SHP77 (cell line): ENCODE measurements at regions not wholly inside any gene's neighbourhood (a gene's known extent, or its start where the extent isn't known, plus 50 kb on each side); places are given as distances from the start of the nearest gene placed in this dataset.

Source experiments
- DNase-seq, 2 experiments: peaks; one replicate each; lab custom pipeline; 2025; lab: John Stamatoyannopoulos, UW

DNA sequence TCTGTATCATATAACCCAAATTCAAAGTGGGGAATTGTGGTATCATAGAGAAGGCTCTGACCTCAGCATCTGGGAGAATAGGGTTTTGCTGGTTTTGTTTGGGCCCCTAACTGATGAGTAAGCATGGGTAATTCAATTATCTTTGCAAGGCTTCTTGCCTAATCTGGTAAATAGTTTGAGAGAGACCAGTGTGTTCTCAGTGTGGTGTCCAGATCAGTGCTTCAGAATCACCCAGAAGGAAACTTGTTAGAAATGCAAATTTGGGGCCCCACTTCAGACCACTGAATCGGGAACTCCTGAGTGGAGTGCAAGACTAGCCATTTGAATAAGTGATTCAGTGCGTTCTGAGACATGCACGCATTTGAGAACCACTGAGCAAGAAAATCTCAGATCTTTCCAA, 282.7 kb downstream of the EPHA4 start:
- no peak for DNase-seq

DNA sequence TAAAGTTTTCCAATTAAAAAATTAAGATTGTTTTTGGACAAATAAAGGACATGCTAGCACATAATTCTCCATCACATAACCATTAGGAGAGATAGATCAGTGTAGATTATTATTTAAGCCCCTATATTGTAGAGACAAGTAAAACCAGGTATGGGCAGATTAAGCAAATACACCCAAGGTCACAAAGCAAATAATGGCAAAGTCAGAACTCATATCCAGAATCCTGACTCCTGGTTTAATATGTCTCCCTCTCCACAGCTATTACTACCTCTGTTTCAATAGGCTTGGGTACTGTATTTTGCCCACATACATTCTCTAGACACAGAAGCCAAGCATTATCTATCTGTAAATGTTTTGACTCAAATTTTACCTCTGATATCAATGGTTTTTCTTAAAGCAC, 282.3 kb downstream of the EPHA4 start:
- no peak for DNase-seq

DNA sequence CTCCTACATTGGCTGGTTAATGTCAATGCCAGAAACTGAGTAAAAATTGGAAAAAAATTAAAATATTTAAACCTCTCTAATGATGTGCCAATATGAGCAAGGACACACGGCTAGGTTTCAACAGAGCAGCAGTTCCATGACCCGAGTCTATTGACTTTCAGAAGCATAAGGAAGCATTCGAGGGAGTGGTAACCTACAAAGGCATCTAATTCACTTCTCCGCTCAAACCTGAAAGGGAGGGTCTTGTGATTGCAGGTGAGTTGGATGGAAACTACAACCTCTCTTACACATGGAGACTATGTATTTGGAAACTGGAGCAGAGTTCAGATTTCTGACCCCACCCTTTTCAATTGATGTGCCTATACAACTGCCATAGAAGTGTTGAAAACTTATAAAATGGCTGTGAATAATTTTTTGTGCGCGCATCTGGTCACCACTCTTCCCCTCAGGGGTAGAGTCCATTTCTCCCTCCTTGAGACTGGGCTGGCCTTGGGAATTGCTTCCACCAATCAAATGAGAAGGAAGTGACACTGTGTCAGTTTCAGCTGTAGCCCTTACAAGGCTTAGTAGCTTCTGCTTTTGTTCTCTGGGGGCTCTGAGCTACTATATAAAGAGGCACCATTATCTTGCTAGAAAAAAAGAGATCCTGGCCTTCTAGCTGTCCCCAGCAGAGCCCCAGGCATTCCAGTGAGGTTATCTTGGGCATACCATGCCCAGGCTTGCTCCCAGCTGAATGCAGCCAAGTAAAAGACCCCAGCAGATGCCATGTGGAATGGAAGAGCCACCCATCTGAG, 278.0 kb downstream of the EPHA4 start:
- no peak for DNase-seq

DNA sequence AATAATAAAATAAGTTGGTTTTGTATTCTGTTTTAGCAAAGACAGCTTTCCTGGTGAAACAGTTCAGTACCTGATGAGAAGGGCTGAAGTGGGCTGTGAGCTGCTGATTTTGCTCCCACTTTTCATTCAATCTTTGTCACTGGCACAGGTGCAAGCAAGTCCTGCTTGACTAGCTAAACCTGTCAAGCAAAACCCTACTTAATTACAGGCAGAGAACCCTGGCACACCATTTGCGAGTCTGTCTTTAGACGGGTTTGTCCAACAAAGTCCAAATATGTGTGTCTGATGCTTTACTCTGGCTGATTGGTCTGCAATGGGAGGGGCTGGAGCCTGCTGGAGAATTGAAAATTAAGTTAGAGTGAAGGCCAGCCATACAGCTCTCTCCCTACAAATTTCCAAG, 267.2 kb downstream of the EPHA4 start:
- no peak for DNase-seq

DNA sequence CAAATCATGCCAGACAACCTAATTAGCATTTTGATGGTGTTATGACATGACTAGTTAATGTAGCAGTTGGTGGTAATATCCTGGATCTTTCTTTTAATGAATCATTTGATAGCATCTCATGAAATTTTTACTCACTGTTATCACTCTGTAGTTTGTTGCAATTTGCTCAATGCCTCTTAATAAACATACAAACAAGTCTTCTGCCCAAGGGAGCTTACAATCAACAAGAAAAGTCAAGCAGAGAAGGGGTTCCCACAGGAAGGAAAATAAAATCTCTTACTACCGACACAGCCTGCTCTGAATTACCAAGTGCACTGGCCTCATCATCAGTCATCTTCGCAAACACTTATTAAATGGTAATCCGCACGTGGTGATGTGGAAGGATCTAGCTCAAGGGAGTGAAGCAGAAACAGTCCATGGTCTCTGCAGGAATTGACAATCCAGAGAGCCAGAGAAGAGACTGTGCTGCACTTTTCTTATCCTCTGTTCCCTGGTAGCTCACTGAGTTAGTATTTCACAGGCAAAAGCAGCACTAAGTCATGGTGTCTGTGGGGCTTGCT, 263.5 kb downstream of the EPHA4 start:
- no peak for DNase-seq

DNA sequence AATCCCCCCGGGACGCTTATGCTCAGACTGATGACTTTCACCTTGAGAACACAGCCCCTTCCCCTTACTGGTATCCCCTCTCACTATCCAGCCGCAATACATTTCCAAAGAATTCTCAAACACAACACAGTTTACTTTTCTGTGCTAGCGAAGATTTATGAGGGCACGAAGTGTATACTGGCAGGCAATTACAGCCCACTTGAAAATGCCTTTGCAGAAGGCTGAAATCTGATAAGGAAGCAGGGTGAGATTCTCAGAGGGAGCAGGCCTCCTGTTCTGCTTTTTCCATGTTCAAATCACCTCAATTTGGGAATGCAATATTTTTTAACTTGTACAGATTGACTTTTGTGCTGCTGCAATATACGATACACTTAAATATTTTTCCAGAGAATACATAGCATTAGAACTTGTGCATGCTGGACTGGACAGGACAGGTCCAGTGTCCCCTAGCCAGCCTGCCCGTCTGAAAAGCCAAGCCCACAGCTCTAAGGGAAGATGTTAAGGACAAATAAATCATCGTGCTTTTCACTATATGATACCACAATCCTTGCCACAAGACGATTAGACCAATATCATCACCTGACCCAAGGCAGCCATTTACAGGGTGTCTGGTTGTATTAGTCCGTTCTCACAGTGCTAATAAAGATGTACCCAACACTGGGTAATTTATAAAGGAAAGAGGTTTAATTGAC, 262.1 kb downstream of the EPHA4 start:
- DNase-seq, result no peak

DNA sequence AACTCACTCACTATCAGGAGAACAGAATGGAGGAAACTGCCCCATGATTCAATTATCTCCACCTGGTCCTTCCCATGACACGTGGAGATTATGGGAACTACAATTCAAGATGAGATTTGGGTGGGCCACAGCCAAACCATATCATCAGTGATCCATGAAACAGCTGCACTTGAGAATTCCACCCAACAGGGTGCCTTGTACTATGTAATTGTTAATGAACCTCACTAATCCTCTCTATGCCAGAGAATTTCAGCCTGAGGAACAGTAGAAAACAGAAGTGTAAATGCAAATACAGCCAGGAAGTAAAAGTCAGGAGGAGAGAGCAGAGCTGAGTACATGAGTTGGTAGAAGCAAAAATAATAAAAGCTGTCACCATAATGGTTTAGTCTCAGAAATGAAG, 261.4 kb downstream of the EPHA4 start:
- no peak for DNase-seq

DNA sequence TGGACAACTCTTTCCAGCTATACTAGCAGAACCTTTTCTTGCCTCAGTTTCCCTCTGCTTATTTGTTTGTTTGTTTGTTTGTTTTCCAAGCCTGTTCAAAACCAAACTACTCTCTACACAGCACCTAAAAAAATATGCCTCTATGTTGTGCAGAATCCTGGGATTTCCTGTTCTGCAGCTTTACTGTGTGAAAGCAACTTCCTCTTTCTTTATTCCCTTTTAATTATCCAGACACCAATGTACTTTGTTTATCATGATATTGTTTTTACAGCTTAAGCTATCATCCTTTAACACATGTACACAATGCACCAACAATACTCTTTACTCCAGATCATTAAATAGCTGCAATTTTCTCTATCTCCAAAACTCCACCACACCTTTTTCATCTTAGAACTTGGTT, 259.5 kb downstream of the EPHA4 start:
- no peak for DNase-seq

DNA sequence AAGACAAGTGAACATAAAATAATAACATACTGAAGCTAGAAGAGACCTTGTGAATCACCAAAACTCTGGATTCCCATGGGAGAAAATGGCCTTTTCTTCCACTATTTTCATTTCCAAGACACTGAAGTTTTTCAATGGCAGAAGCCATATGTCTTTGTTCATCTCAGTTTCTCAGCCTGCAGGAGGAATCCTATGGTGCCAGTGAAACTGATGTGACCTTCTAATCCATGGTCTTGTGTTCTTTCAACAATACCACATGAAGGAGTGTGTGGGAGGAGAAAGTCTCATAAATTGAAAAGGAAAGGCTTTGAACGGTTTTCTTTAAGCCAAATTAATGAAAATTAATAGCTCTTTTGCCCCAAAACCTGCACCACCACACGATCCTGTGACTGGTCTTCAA, 257.3 kb downstream of the EPHA4 start:
- no peak for DNase-seq

DNA sequence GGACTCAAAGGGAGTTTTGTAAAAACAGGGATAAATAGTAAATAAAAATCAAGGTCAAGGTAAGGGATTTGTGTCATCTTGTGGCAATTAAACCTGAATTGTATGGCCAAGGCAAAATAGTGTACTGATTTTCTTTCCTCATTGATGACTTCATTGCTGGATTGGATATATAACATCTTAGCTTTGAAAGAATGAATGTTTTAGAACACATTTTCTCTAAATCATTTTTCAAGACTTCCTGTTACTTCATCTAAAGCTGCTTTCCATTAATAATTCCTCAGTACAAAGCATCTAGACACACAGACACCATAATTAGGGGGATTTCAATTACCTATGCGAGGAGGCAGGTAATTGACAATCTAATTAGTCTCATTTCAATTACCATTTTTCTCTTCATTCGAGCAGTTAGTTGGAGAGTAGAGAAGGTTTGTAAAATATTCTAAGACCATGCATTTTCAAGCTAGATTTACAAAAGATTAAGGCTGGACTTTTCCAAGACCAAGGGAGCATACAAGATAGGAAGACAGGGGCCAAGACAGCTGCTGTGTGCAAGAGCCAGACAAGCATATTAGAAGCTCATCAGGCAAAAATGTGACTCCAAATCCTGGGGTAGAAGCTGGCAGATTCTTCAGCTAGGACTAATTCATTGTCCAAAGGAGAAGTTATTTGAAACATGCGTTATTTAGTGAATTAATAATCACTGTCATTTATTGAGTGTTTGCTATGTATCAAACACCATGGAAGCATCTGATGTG, 253.6 kb downstream of the EPHA4 start:
- DNase-seq, result no peak

DNA sequence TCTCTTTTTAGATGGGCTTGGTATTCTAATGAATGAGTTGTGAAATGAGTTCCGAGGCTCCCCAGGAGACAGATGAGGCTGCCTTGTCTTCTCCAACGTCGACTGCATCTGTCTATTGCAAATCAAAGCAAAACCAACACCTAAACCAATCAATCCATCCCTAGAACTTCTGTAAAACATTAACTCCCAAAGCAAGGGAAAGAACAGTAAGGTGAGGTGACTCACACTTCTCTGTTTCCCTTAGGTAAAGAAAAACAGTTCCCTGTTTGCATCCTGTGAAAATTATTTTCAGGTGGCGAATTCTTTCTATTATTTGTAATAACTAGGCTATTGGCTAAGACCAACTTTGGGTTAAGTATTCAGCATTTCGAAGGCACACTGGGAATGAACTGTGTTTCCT, 249.4 kb downstream of the EPHA4 start:
- no peak for DNase-seq

DNA sequence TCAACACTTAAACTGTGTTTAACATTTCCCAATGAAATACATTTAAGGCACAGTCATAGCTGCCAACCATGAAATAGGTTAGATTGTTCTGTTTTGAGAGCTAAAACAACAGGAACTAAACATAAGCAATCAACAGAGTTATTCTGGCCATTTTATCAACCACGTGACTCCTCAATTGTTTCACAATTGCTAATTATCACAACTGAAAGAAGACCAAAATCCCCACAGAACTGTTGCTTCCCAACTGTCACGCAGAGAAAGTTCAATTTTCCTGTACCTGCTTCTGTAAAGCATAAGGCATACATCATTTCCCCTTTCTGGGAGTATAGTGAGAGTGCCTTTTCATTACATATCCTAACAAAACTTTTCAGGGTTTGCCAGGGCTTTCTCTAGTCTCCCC, 248.6 kb downstream of the EPHA4 start:
- no peak for DNase-seq

DNA sequence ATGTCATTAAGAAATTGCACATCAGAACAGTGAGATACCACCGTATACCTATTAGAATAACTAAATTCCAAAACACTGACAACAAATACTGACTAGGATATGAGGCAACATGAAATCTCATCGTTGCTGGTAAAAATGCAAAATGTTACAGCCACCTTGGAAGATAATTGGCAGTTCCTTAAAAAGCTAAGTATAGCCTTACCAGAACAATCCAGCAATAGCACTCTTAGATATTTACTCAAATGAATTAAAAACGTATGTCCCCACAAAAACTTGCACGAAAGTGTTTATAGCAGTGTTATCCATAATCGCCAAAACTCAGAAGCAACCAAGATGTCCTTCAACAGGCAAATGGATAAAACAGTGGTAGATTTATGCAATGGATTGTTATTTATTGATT, 241.7 kb downstream of the EPHA4 start:
- no peak for DNase-seq

DNA sequence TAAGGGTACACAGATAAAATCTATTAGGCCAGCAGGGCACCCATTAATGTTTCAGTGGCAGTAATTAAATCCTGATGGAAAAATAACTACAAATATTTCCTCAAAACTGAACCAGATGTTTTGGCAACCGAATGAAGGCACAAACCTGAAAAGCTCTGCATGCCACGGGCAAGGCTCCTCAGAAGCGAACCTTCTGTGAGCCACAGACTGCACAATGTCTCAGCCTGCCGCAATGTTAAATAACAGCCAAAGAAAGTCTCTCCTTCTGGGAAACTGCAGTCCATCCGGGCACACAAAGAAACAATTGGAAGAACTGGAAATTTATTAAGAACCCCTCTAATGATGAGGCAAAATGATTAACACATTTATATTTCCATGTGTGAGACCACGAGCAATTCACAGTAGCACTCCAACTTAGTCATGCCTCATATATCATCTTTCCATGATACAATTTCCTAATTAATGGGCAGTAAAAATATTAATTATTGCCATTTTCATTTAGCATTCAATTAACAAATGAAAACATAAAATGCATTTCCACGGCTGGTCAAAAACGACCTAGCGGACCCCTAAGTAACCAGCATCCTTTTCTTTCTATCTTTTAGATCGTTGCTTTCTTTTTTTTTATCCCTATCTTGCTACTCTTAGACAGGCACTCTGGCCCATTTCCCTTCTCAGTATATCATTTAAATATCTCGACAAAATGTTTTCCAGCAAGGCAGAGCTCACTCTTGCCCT, 237.5 kb downstream of the EPHA4 start:
- no peak for DNase-seq

DNA sequence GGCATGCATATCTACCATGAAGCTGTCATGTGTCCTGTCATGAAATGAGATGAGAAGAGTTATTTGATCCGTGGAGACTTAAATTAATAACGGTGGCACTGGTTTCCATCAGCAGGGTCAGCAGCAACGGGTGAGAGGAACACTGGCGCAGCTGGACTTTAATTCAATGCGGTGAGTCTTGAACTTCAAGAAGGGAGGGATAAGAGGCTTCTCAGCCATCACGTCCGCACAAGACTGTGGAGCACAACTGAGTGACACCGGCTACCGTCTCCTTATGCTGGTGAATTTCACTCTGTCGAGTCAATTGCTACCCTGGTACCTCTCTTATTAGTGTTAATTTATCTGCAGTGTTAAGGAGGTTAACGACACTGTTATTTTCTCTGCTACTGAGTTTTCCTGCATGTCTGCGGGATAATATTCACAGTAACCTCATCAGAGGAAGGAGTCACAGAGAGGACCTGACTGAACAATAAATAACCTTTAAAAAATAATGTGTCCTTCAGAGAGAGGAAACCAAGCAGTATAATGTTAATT, 236.8 kb downstream of the EPHA4 start:
- no peak for DNase-seq

DNA sequence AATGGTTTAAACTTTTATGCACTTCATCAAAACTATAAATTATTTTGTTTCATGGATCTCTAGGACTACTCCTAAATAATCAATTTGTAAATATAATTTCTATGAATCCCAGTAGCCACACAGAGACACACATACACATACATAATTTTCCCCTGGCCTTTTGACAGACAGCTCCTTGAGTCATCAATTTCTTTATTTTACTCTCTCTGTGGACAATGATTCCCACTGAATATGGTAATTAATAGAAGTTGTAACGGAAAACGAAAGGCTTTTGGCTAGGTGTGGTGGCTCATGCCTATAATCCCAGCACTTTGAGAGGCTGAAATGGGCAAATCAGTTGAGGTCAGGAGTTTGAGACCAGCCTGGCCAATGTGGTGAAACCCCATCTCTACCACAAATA, 235.1 kb downstream of the EPHA4 start:
- DNase-seq, result no peak

DNA sequence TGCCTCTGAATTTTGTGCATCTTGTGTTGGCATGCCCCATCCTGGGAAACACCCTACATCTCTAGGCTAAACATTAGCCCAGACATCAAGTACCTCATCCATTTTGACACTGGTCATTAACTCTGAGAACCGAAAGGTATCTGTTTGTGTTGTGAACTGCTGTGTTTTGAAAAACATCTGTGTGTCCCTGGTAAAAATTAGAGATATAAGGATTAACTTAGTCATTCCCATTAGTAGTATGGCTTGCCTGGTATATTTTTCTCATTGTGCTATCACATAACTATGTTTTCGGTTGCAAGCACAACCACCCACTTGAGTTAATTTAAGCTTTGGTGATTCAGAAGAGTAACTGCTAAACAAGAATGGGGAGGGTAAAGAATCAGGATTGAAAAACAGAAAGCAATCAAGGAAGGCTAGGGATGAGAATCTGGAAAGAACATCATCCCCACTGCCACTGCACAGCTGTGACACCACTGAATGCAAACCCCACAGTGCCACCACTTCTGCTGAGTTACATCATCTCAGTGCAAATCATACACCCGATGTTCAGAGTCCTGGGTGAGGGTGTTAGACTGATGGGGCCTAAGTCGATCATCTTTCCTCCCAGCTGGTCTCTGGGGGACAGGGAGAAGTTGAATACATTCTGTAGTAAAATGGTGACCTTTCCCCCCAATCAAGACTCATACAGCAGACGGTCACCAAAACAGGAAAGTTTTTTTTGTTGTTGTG, 234.0 kb downstream of the EPHA4 start:
- no peak for DNase-seq

DNA sequence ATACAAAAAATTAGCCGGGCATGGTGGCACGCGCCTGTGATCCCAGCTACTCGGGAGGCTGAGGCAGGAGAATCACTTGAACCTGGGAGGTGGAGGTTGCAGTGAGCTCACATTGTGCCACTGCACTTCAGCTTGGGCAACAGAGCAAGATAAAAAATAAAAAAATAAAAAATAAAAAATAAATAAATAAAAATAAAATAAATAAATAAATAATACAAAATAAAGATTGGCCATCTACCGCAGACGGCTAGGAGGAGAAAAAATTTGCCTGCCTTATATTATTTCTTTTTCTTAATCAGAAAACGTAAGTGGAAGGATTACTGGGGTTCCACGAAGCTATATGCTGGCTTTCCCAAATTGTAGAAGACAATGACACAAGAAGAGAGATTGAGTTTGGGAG, 229.7 kb downstream of the EPHA4 start:
- no peak for DNase-seq

DNA sequence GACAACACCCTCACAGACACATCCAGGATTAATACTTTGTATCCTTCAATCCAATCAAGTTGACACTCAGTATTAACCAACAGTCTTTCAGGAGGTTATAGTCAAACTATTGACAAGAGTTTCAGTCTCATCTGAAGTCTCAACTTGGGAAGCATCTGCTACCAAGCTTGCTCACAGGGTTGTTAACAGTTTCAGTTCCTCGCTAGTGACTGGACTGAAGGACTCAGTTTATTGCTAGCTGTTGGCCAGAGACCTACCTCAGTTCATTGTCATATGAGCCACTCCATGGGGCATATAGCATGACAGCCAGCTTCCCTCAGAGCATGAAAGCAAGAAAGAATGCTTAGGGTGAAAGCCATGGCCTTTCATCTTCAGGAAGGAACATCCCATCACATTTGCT, 228.6 kb downstream of the EPHA4 start:
- DNase-seq, result no peak

DNA sequence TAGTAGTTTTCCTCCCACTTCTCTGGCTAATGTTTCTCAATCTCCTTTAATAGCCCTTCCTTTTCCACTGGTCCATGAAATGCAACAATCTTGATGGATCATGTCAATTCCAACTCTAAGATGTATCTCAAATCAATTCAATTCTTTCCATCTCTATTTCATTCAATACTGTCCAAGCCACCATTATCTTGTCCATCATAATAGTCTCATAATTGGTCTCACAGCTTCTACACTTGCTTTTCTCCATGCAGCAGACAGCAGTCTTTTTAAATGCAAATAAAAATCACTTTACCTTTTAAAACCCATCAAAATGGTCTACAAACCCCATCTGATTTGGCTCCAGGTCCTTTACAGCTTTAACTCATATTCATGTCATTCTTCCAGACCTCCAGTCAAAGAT, 226.6 kb downstream of the EPHA4 start:
- DNase-seq, result no peak

DNA sequence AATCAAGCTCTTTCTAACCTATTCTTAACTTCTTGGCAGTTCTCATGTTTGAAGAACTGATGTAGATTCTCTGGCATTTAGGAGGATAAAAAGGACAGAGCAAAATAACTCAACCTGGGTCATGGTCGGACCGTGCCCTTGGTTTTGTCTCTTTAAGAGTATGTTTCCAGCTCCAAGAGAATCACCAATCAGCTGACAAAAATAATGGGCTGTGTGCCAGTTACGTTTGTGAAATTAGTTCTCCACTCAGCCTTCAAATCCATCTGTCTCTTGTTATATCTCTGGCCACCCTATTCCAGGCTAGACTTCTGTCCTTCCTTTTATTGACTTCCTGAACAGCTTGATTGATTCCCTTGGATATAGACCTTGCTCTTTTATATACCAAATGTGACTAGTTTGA, 225.7 kb downstream of the EPHA4 start:
- peak in 1 of 2 experiments; percentile 2 for DNase-seq
